SHP77 treated with DMSO at 0.1 percent for 48 hours (cell line): ENCODE measurements at regions not wholly inside any gene's neighbourhood (a gene's known extent, or its start where the extent isn't known, plus 50 kb on each side); places are given as distances from the start of the nearest gene placed in this dataset.

ENCODE experiments used
- DNase-seq: peaks from one replicate; lab custom pipeline; 2025; lab: John Stamatoyannopoulos, UW

DNA sequence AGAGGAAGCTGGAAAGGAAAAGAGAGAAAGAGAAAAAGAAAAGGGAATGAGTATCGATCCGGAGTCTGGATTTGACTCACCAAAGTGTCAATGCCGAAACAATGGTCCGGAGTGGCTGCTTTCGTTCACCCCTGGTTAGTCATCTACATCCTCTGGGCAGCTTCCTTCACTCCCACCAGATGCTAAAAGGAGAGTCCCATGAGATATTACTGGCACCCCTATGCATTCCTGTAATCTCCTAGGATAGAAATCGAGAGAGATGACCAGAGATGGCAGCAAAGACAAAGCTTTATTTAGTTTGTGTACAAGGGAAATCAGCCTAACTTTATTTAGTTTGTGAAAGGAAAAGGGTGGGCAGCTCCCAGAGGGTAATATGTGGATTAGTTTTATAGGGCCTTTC is 622.2 kb downstream of the ZPLD1 start:
- DNase-seq, result no peak

DNA sequence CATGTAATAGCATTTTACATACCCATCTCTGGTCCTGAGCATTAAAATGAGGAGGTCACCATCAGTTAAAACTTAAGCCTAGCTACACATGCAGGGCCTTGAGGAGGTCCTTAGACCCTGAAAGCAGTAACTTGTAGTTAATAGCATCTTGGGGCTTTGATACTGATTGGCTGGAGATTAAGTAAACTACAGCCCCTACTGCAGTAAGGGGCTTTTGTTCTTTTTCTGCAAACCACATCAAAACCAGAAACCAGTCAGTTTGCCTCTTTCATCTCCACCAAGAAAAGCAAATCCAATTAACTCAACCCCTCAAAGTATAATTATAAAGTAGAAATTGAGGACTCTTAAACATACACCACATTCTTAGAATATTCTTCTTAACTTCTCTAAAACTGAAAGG is 622.7 kb downstream of the ZPLD1 start:
- no peak for DNase-seq

DNA sequence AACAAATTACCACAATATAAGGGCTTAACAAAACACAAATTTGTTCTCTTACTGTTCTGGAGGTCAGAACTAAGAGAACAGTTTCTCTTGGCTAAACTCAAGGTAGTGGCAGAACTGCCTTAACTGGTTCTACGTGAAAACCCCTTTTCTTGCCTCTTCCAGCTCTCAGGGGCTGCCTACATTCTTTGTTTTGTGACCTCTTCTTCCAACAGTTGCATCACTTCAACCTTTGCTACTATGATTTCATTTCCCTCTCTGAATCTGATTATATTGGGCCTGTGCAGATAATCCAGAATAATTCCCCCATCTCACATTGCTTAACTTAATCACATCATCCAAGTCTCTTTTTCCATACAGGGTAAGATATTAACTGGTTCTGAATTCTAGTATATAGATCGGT is 624.6 kb downstream of the ZPLD1 start:
- DNase-seq, result no peak

DNA sequence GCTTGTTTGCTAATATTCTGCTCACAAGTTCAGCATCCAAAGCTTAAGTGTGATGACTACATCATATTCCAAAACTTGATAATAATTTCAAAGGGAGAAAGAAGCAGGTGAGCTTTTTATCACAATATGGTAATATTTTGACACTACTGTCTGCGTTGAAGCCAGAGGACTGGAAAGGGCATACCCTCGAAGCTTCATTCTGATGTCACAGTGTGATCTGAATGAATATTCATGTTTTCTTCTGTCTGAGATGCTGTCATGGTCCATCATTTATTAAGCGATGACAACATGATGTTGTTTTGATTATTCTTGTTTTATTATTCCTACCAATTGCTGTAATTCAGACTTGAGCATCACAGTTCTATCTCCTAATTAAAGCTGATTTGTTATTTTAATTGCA is 625.4 kb downstream of the ZPLD1 start:
- DNase-seq, result no peak

DNA sequence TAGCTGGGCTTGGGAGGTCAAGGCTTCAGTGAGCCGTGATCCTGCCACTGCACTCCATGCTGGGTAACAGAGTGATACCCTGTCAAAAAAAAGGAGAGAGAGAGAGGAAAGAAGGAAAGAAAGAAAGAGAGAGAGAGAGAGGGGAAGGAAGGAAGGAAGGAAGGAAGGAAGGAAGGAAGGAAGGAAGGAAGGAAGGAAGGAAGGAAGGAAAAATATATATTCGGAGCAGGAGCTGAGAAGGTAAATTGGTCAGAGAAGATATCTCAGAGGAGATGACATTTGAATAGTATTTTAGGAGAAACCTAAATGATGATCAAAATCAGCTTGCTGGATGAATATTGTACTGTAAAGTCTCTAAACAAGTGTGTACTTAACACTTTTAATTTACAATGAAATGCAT is 633.1 kb downstream of the ZPLD1 start:
- no peak for DNase-seq

DNA sequence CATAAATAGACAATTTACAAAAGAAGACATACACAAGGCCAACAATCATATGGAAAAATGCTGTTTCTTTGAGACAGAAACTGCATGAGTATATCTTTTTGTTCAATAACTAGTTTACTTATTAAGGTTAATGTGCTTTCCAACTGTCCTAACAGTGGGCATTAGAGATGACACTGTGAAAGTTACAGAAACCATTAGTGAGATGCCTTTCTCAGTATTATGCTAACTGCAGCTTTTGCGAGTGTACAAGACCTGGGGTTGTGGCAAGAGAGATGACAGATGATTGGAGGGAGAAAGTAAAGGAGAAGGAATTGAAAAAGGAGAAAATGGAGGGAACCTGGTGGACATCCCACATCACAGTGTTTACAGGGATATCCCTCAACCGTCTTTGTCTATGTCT is 640.5 kb downstream of the ZPLD1 start:
- DNase-seq, result no peak

DNA sequence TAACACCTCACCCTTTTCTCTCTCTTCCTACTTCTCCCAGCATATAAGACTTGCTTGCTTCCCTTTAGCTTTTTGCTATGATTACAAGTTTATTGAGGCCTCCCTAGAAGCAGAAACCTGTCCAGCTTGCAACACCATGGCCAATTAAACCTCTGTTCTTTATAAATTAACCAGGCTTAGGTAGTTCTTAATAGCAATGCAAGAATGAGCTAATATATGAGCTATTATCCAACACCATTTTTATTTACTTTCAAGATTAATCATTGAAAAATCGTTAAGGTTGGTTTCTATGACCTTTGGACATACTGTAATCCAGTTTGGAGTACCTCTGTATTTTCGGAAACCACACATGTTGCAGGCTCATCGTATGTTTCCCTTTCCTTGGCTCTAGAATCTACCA is 643.1 kb downstream of the ZPLD1 start:
- DNase-seq, result no peak

DNA sequence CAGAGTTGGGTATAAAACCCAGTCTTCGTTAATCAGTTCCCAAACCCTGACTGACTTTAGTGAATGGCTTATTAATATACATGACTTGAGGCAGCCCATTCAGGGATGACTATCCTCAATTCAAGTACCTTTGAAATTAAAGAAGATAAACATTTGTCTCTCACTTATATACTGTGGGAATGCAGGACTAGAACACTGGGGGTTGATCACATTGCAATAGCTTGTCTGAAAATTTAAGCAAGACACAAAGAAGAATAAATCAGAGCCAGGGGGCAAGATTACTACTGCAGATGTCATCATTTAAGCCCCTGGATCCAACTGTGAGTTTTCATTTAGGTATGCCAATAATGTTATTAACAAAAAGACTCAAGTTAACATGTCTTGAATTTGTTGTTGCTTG is 647.7 kb downstream of the ZPLD1 start:
- no peak for DNase-seq

DNA sequence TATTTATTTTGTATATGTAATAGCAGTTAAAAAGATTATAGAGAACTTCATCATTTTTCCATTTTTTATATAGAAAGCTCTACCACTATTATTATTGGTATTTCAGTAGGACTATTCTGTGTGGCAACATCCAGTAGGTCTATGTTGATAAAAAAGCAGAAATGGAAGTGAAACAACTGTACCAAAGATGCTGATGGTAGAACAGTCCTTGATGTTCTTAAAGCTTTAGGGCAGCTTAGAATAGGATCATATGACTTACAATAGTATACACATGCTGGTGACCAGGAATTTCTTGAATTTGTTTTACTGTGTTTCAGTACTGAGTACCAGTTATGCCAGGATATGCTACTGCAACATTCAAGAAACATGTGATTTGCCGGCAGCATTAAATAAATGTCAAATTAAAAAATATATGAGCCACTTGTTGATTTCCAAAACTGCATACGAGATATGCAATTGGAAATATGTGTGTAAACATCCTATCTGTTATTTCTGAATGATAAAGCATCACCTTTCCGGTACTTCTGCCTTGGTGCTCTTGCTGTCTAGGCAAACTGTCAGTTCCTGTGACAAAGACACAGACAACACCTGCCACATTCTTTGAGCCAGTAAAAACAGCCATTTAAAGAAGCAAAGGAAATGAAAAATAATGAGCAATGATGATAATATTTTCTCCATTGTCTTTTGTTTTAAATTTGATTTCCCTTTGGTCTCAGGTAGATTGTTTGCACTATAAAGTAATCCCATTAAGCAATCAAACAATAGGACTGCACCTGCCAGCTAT is 649.2 kb downstream of the ZPLD1 start:
- DNase-seq, result peak; percentile 31

DNA sequence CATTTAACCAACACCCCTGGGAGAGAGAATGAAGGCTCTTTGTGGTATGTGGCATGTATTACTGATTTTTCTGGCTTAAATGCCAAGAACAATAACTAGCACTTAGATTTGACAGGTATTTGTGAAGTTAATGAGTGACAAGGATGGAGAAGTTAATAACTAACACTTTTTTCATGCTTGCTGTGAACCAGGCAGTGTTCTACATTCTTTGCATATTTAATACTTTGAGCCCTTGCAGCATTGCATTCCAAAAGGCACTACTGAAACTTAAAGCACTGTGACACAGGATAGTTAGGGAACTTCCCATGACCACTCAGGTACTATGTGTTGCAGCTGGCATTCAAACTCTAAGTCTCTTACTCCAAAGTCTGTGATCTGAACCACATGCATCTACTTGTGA is 650.6 kb downstream of the ZPLD1 start:
- no peak for DNase-seq

DNA sequence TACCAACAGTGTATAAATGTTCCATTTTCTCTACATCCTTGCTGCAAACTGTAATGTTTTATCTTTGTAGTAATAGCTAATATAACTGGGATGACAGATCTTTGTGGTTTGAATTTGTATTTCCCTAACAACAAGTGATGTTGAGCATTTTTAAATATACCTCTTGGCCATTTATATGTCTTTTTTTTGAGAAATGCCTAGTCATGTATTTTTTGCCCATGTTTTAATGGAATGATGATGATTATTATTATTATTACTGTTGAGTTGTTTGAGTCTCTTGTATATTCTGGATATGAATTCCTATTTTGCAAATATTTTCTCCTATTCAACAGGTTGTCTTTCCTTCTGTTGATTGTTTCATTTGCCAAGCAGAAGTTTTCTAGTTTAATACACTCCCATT is 654.9 kb downstream of the ZPLD1 start:
- DNase-seq, result no peak

DNA sequence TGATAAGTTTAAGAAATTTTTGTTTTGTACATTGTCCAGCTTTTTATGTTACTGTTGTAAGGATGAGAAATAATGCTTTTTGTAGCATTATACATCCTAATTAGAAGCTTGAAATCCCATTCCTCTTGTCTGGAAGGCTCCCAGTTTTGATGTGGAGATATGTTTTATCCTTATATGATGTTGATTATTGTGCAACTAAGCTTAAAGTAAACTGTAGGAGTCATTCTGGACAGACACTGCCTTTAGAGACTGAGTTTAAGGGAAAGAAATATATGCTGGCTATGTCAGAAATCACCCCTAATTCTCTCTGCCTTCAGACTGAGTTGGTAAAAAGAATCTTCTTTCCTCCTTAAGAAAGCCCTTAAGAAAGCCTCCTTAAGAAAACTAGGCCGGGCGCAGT is 670.4 kb downstream of the ZPLD1 start:
- DNase-seq, result no peak

DNA sequence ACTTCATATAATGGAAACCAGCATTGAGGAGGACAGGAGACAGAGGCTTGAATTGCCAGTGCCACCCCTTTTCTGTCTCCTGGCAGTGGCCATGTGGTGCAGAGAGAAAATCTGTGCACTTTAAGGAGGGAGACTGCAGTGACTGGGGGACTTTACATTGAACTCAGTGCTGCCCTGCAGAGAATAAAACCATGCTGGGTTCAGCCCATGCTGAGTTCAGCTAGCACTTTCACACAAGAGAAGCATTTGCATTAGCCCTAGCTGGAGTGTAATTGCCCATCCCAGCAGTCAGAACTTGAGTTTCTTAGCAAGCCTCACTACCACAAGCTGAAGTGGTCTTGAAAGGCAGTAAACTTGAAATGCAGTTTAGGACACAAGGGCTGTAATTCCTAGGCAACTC is 677.5 kb downstream of the ZPLD1 start:
- DNase-seq, result no peak

DNA sequence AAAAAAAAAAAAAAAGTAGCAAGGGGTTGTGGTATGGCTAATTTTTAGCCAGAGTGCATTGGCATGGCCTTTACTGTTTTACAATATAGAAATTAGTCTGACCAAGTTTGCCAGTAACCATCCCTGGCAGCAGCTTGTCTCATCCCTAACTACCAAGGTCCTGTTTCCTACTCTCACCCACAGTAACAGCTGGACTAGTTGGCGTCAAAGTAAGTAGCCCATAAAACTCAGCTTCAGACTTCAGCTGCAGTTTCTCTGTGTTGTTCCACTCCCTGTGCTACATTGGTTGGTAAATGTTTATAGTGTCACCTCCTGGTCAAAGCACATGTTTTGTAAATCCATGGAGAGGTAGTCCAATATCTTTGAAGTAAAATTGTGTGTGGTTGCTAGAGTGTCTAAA is 691.3 kb downstream of the ZPLD1 start:
- no peak for DNase-seq

DNA sequence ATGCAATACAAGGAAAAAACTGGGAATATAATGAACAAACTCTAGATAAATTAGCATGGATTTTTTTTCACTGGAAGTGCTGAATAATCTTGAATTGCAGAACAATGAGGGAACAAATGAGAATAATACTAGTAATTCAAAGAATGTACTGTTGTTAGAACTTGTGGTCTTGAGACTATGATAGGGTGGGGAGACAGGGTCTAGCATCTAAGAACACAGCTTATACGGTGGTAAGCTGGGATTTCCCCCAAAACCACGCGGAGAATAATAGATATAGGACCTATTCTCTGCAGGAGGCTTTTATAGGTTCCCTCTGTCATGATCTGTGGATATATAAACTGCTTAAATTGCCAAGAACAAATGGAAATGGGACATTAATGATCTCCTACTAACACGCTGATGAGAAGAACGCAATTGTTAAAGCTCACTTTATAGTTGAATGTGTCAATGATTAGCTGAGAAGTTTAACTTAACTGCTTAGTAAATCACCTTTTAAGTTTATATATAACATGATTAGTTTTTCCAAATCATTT is 692.3 kb downstream of the ZPLD1 start:
- no peak for DNase-seq

DNA sequence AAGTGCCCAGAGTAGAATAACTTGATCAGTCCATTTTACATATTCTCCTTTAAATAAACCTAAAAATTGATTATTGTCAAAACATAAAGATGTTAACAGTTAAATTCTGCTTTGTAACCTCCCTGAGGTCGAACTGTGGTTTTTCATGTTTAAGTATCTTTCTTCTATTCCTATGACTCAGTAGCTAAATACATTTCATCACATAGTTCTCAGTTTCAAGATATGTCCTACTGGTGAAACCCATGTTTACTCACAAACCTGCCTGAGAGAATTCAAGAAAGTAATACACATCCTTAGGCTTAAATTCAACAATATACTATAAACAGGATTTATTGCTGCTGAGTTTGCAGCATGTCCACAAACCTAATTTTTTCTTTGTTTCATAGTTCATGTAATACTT is 692.9 kb downstream of the ZPLD1 start:
- no peak for DNase-seq

DNA sequence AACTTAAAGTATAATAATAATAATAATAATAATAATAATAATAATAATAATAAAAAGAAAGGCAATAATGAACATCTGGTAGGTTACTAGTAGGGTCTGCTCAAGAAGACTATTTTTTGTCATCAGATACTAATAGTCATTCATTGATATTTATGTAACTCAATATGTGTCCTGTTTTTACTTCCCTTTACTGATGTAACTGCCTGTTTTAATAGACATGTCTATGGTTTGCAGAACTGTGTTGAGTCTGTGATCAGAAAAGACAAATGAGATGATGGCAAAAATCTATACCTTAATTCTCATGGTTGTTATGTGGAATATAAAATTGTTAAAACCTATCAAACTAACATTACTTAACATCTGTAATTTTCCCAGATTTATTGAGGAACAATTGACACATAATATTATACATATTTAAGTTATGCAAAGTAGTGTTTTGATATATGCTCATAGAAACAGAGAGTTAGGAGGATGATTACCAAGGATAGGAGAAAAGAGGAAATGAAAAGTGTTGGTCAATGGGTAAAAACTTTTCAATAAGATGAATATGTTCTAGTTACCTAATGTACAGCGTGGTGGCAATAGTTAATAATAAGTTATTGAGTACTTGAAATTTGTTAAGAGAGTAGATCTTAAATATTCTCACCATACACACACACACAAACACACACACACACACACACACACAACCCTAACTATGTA is 699.4 kb downstream of the ZPLD1 start:
- no peak for DNase-seq

DNA sequence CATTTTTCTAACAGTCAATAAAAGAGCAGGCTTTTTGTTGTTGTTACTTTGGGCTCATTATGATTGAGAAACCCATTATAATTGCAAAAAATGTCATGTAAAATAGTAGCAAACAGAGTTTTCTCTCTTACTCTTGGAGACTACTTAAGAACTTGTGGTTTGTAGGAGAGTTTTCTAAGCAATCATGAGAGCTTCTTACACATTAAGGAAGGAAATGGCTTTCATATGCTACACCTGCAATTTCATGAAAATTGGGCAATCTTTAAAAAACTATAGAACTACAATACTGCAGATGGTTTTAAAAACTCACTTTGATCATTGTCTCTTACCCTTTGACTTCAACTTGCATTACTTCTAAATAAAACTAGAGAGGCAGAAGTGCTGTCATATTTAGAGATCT is 701.8 kb downstream of the ZPLD1 start:
- DNase-seq, result no peak

DNA sequence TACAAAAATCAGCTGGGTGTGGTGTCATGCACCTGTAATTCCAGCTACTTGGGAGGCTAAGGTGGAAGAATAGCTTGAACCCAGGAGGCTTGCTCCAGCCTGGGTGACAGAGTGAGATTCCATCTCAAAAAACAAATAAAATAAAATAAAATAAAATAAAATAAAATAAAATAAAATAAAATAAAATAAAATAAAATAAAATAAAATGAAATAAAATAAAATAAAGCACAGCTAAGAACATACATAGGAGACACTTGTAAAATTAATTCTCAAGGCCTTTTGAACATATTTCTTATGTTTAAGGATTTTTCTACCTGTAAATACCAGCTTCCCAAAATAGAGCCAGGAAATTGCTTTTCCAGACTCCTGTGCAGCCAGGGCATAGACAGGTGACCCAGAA is 703.0 kb downstream of the ZPLD1 start:
- no peak for DNase-seq

DNA sequence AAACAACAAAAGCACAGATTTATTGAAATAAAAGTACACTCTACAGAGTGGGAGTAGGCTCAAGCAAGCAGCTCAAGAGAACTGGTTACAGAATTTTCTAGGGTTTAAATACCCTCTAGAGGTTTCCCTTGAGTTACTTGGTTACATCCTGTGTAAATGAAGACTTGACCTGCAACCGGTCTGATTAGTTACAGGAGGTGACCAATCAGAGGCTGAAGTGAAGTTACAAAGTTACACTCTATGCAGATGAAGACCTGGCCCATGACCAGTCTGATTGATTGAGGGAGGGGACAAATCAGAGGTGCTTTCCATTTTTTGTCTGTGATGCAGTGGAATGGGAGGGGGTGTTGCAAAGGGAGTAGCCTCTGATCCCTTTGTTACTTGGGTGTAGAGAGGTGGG is 723.4 kb downstream of the ZPLD1 start:
- DNase-seq, result no peak

DNA sequence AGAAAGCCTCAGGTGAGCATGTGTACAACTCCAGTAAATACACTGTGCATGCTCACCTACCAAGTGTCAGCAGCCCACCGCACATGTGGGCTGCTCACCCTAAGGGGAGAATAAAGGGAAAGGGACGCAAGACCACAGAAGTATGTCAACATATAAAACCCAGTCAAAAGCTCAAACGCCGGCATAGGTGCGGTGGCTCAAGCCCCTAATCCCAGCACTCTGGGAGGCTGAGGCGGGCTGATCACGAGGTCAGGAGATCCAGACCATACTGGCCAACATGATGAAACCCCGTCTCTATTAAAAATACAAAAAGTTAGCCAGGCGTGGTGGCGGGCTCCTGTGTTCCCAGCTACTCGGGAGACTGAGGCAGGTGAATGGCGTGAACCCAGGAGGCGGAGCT is 732.1 kb downstream of the ZPLD1 start:
- no peak for DNase-seq

DNA sequence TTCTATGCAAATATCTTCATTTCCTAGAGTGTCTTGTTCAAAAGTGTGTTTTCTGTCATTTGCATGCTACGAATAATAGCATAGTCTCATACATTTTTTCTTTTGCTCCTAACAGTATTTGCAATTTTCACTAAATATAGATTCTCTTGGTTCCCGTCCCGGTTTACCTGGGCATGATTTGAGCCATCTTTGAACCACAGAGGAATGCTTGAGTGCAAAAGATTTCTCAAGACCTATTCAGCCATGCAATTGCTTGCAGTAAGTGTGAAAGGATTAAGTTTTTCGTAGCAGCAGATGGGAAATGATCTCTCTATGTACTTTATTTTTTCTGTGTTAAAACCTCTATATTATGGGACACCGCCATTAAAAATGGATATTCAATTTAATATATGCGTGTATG is 733.0 kb downstream of the ZPLD1 start:
- no peak for DNase-seq

DNA sequence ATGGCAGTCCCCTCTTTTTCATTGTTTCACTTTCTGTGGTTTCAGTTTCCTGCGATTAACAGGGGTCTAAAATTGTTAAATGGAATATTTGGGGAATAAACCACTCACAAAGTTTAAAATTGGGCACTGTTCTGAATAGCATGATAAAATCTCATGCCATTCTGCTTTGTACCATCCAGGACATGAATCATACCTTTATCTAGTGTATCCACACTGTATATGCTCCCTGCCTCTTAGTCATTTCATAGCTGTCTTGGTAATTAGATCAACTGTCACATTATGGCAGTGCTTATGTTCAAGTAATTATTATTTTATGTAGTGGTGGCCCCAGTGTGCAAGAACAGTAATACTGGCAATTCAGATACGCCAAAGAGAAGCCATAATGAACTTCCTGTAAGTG is 734.5 kb downstream of the ZPLD1 start:
- no peak for DNase-seq

DNA sequence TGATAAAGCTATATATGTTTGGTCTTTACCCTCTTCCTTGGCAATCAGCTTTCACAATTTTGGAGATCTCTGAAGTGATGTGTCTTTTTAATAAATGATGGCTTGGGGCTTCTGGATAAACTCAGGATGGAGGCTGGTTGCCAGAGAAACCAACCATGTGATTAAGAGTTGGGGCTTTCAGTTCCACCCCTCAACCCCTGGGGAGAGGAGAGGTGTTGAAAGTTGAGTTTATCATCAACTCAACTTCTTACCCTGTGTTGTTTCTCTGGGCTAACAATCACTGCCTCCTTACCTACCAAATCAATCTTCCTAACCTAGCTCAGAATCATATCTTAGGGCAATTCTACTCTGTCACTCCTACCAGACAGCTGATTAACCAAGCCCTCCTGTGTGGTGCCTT is 735.8 kb downstream of the ZPLD1 start:
- DNase-seq, result no peak
